ENCODE measurements at regions not wholly inside any gene's neighbourhood (a gene's known extent, or its start where the extent isn't known, plus 50 kb on each side); places are given as distances from the start of the nearest gene placed in this dataset.

DNA sequence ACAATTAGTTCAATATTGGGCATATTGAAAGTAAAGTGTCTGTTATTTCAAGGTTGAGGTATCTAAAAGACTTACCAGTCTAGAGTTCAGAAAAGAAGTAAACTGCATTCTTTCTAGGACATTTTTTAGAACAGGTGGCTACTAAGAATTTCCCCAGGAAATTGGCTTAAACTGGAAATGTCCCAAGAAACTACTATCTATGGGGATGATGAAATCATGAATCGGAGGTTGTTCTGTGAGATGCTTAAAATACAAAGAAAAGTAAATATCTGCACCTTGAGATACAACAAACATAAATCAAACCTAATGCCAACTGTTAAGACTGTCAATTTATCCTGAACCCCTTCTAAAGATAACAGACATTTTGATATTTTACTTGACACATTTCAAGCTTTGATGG, 226.5 kb upstream of the NREP start:
- Histone ChIP-seq H4K20me1 (ENCODE audit: insufficient read depth, low read length) (no peaks in the 10 kb centered on the region), H3K79me2 (ENCODE audit: insufficient read depth, low read length) (no peaks in the 10 kb centered on the region), H3K4me1 (ENCODE audit: insufficient read depth, low read length) (peaks cover 17% of the 10 kb centered on the region), H2AFZ (ENCODE audit: low read depth, low read length) (no peak overlapping the region), H3K4me2 (ENCODE audit: low read length) (peak overlapping the region; percentile 47), H3K4me3 (ENCODE audit: insufficient read depth, low read depth, low read length) (no peak overlapping the region), H3K9me3 (ENCODE audit: insufficient read depth, low read depth, low read length) (no peaks in the 10 kb centered on the region), H3K9ac (ENCODE audit: low read length) (peak overlapping the region; percentile 38), H3K27ac (ENCODE audit: low read depth, low read length) (peak overlapping the region; percentile 73), H3K27me3 (ENCODE audit: insufficient read depth, low read length) (no peaks in the 10 kb centered on the region), H3K36me3 (ENCODE audit: insufficient read depth, low read length) (no peaks in the 10 kb centered on the region)
- no peak for FAIRE-seq
- TF ChIP-seq EZH2 (IDR thresholded peaks at IDR 0.05; ENCODE audit: insufficient read depth, low read length) (no peak), CTCF (IDR thresholded peaks at IDR 0.05; ENCODE audit: insufficient read depth, low read depth, low read length) (no peak)
- Mint-ChIP-seq H3K27ac (ENCODE audit: unreplicated experiment) (peak overlapping the region; percentile 14), H3K4me1 (ENCODE audit: low read depth, unreplicated experiment) (peaks cover 13% of the 10 kb centered on the region), H3K4me3 (ENCODE audit: unreplicated experiment) (no peak overlapping the region), H3K9me3 (ENCODE audit: unreplicated experiment) (peaks cover 4% of the 10 kb centered on the region), H3K36me3 (ENCODE audit: low read depth, unreplicated experiment) (no peaks in the 10 kb centered on the region), H3K27me3 (ENCODE audit: low read depth, unreplicated experiment) (no peaks in the 10 kb centered on the region)
- DNase-seq (ENCODE audit: low read depth) = no peak

GRCh38 chr5:111977436-111977829, 220.4 kb upstream of the NREP start:
- no peak for FAIRE-seq
- H3K4me1 Mint-ChIP-seq (ENCODE audit: low read depth, unreplicated experiment) = peaks cover 17% of the 10 kb centered on the region
- H3K4me3 Mint-ChIP-seq (ENCODE audit: unreplicated experiment) = no peak overlapping the region
- peaks cover 2% of the 10 kb centered on the region for H3K9me3 Mint-ChIP-seq (ENCODE audit: unreplicated experiment)
- H3K9me3 ChIP-seq (ENCODE audit: insufficient read depth, low read depth, low read length) = no peaks in the 10 kb centered on the region
- no peak overlapping the region for H3K4me3 ChIP-seq (ENCODE audit: insufficient read depth, low read depth, low read length)
- no peaks in the 10 kb centered on the region for H3K79me2 ChIP-seq (ENCODE audit: insufficient read depth, low read length)
- H3K4me2 ChIP-seq (ENCODE audit: low read length) = no peak overlapping the region
- no peaks in the 10 kb centered on the region for H3K36me3 ChIP-seq (ENCODE audit: insufficient read depth, low read length)
- H2AFZ ChIP-seq (ENCODE audit: low read depth, low read length) = no peak overlapping the region
- H3K4me1 ChIP-seq (ENCODE audit: insufficient read depth, low read length) = peaks cover 10% of the 10 kb centered on the region
- H3K36me3 Mint-ChIP-seq (ENCODE audit: low read depth, unreplicated experiment) = no peaks in the 10 kb centered on the region
- TF ChIP-seq EZH2 (IDR thresholded peaks at IDR 0.05; ENCODE audit: insufficient read depth, low read length) (no peak), CTCF (IDR thresholded peaks at IDR 0.05; ENCODE audit: insufficient read depth, low read depth, low read length) (no peak)
- DNase-seq (ENCODE audit: low read depth) = no peak
- no peaks in the 10 kb centered on the region for H3K27me3 ChIP-seq (ENCODE audit: insufficient read depth, low read length)
- H3K27me3 Mint-ChIP-seq (ENCODE audit: low read depth, unreplicated experiment) = peaks cover 3% of the 10 kb centered on the region
- no peak overlapping the region for H3K27ac ChIP-seq (ENCODE audit: low read depth, low read length)
- H3K9ac ChIP-seq (ENCODE audit: low read length) = no peak overlapping the region
- no peak overlapping the region for H3K27ac Mint-ChIP-seq (ENCODE audit: unreplicated experiment)
- H4K20me1 ChIP-seq (ENCODE audit: insufficient read depth, low read length) = no peaks in the 10 kb centered on the region

DNA sequence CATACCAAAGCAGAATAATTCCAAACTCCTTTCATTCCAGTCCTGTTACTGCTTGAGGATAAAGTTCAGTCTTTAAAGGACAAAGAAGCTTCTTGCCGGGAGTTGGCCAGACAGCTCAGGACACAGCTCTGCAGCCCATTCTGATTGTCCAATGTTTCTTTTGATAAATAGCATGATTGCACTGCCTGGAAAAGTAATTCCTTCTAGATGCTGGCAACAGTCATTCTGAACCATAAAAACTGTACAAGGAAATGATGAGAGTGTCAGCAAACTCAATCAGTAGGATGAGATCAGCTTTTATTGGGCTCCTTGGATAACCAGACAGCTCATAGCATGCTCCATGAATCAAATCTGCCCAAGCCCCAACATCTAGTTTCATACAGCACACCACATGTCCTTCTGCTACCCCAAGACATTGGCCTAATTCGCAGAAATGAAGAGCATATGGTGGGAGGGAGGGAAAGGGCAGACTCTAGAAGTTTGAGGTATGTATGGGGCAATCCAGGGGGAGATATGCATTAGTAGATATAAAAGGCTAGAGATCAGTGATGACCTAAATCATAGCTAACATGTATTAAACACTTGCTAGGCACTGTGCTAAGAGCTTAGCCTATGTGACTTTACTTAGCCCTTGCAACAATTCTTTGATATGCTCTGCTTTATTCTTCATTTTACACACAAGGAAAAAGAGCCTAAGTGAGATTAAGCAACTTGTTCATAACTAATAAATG, 219.9 kb upstream of the NREP start:
- H3K4me1 Mint-ChIP-seq (ENCODE audit: low read depth, unreplicated experiment) = peaks cover 17% of the 10 kb centered on the region
- FAIRE-seq (peak; percentile 41), DNase-seq (ENCODE audit: low read depth) (peak; percentile 67)
- Histone ChIP-seq H2AFZ (ENCODE audit: low read depth, low read length) (no peak overlapping the region), H3K27ac (ENCODE audit: low read depth, low read length) (no peak overlapping the region), H3K9ac (ENCODE audit: low read length) (no peak overlapping the region), H3K4me2 (ENCODE audit: low read length) (no peak overlapping the region), H3K9me3 (ENCODE audit: insufficient read depth, low read depth, low read length) (no peaks in the 10 kb centered on the region), H3K36me3 (ENCODE audit: insufficient read depth, low read length) (no peaks in the 10 kb centered on the region), H3K79me2 (ENCODE audit: insufficient read depth, low read length) (no peaks in the 10 kb centered on the region), H4K20me1 (ENCODE audit: insufficient read depth, low read length) (no peaks in the 10 kb centered on the region), H3K27me3 (ENCODE audit: insufficient read depth, low read length) (no peaks in the 10 kb centered on the region), H3K4me3 (ENCODE audit: insufficient read depth, low read depth, low read length) (no peak overlapping the region), H3K4me1 (ENCODE audit: insufficient read depth, low read length) (peaks cover 10% of the 10 kb centered on the region)
- peak overlapping the region; percentile 1 for H3K27ac Mint-ChIP-seq (ENCODE audit: unreplicated experiment)
- H3K4me3 Mint-ChIP-seq (ENCODE audit: unreplicated experiment) = no peak overlapping the region
- TF ChIP-seq EZH2 (IDR thresholded peaks at IDR 0.05; ENCODE audit: insufficient read depth, low read length) (no peak), CTCF (IDR thresholded peaks at IDR 0.05; ENCODE audit: insufficient read depth, low read depth, low read length) (no peak)
- H3K36me3 Mint-ChIP-seq (ENCODE audit: low read depth, unreplicated experiment) = no peaks in the 10 kb centered on the region
- peaks cover 2% of the 10 kb centered on the region for H3K9me3 Mint-ChIP-seq (ENCODE audit: unreplicated experiment)
- H3K27me3 Mint-ChIP-seq (ENCODE audit: low read depth, unreplicated experiment) = peaks cover 3% of the 10 kb centered on the region

Measured in astrocyte (in vitro differentiated cells and primary cell).